IMR-90 (cell line): ENCODE measurements at regions not wholly inside any gene's neighbourhood (a gene's known extent, or its start where the extent isn't known, plus 50 kb on each side); places are given as distances from the start of the nearest gene placed in this dataset.

Experiments
- POLR2A ChIP-seq: IDR thresholded peaks from 2 replicates; pipeline ENCODE4 v1.6.1; 2012; ENCODE audit warnings: mild to moderate bottlenecking, low read depth, low read length
- RAD21 ChIP-seq: IDR thresholded peaks from 2 replicates; pipeline ENCODE4 v1.6.1; 2012; ENCODE audit warnings: low read length, improper control_type of control experiment
- TF ChIP-seq, protein P1 (sequence below): conservative IDR thresholded peaks from 2 replicates; pipeline ENCODE4 v1.5.1; 2012; ENCODE audit warnings: mild to moderate bottlenecking, low read depth, low read length, improper control_type of control experiment
- TF ChIP-seq, protein P2 (sequence below): fragments of 150-350 bp; IDR thresholded peaks from 2 replicates; pipeline ENCODE4 v1.6.1; 2016; ENCODE audit warnings: low read depth, mild to moderate bottlenecking, low read length, moderate library complexity, borderline replicate concordance

DNA sequence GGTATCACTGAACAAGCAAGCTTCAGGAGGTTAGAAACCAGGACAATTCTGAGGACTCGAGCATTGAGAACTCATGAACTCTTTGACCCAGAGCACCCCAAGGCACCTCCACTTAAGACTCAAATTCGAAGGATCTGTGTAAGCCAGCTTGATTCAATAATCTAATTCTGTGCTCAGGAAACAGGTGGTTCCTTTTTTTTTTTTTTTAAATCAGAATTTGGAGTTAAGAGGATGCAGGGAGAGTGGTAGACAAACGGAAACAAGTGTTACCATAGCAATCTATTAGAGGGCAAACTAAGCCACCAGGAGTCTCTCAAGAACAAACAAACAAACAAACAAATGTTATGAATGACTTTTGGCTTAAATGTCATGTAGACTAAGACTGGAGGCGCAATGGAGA, 53.8 kb upstream of the DPH5 start:
- TF ChIP-seq, protein P1, sequence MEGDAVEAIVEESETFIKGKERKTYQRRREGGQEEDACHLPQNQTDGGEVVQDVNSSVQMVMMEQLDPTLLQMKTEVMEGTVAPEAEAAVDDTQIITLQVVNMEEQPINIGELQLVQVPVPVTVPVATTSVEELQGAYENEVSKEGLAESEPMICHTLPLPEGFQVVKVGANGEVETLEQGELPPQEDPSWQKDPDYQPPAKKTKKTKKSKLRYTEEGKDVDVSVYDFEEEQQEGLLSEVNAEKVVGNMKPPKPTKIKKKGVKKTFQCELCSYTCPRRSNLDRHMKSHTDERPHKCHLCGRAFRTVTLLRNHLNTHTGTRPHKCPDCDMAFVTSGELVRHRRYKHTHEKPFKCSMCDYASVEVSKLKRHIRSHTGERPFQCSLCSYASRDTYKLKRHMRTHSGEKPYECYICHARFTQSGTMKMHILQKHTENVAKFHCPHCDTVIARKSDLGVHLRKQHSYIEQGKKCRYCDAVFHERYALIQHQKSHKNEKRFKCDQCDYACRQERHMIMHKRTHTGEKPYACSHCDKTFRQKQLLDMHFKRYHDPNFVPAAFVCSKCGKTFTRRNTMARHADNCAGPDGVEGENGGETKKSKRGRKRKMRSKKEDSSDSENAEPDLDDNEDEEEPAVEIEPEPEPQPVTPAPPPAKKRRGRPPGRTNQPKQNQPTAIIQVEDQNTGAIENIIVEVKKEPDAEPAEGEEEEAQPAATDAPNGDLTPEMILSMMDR, result no peak
- TF ChIP-seq, protein P2, sequence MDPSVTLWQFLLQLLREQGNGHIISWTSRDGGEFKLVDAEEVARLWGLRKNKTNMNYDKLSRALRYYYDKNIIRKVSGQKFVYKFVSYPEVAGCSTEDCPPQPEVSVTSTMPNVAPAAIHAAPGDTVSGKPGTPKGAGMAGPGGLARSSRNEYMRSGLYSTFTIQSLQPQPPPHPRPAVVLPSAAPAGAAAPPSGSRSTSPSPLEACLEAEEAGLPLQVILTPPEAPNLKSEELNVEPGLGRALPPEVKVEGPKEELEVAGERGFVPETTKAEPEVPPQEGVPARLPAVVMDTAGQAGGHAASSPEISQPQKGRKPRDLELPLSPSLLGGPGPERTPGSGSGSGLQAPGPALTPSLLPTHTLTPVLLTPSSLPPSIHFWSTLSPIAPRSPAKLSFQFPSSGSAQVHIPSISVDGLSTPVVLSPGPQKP, result no peak
- TF ChIP-seq POLR2A (no peak), RAD21 (no peak)
